IMR-90 (cell line): ENCODE measurements at regions not wholly inside any gene's neighbourhood (a gene's known extent, or its start where the extent isn't known, plus 50 kb on each side); places are given as distances from the start of the nearest gene placed in this dataset.

Experiments used
- ATAC-seq: fragments of 200-7000 bp; cut with Tn5 transposase; 2 replicates; pipeline ENCODE4 v1.9.1; 2020; ENCODE audit warnings: low read depth, mild to moderate bottlenecking, moderate library complexity
- BruUV-seq: library from RNA; stranded (reverse); fragments of 400-500 nt; replicated peaks from 2 replicates; lab custom pipeline; 2021; lab: Mats Ljungman, UMichigan
- CTCF ChIA-PET: fragments of 300-600 bp; formaldehyde crosslinking; extraction: SDS; loops from one replicate; lab custom pipeline; 2021; ENCODE audit warnings: antibody characterized with exemption; lab: Yijun Ruan, JAX
- POLR2A ChIA-PET: fragments of 300-600 bp; sonication (Branson Sonifier 250); formaldehyde crosslinking; loops from one replicate; lab custom pipeline; 2022; ENCODE audit warnings: antibody characterized with exemption; ENCODE audit not compliant: unreplicated experiment; lab: Charles Lee
- DNase-seq: peaks from one replicate; pipeline ENCODE4 v3.0.0; 2013
- H2AFZ ChIP-seq: replicated peaks from 2 replicates; pipeline ENCODE3; 2013; ENCODE audit warnings: low read length, mild to moderate bottlenecking; ENCODE audit not compliant: poor library complexity
- H2AK5ac ChIP-seq: 2 replicates; pipeline ENCODE4 v1.6.1; 2013; ENCODE audit warnings: low read depth, low read length, inconsistent platforms
- H2AK9ac ChIP-seq: replicated peaks from 2 replicates; pipeline ENCODE3; 2013; ENCODE audit warnings: mild to moderate bottlenecking, low read depth, low read length, moderate library complexity; ENCODE audit not compliant: poor library complexity
- H2BK120ac ChIP-seq: 2 replicates; pipeline ENCODE4 v1.6.1; 2013; ENCODE audit warnings: low read depth, low read length, inconsistent platforms
- H2BK15ac ChIP-seq: 3 replicates; pipeline ENCODE4 v1.6.1; 2013; ENCODE audit warnings: low read depth, low read length, inconsistent platforms
- H2BK20ac ChIP-seq: 2 replicates; pipeline ENCODE4 v1.6.1; 2013; ENCODE audit warnings: low read depth, mild to moderate bottlenecking, inconsistent platforms, low read length, moderate library complexity
- H2BK5ac ChIP-seq: 2 replicates; pipeline ENCODE4 v1.6.1; 2013; ENCODE audit warnings: mild to moderate bottlenecking, low read depth, low read length, inconsistent platforms; ENCODE audit not compliant: poor library complexity, severe bottlenecking
- H3K14ac ChIP-seq: replicated peaks from 2 replicates; pipeline ENCODE4 v1.6.1; 2013; ENCODE audit warnings: low read depth, low read length, inconsistent platforms
- H3K18ac ChIP-seq: 2 replicates; pipeline ENCODE4 v1.6.1; 2013; ENCODE audit warnings: low read depth, low read length, control low read depth
- H3K23ac ChIP-seq: 2 replicates; pipeline ENCODE4 v1.6.1; 2013; ENCODE audit warnings: low read depth, low read length, inconsistent platforms
- H3K27ac ChIP-seq: 2 replicates; pipeline ENCODE4 v1.5.1; 2013; ENCODE audit warnings: mild to moderate bottlenecking, control low read depth, low read length; ENCODE audit not compliant: insufficient read depth
- H3K27me3 ChIP-seq: 2 replicates; pipeline ENCODE4 v1.6.1; 2013; ENCODE audit warnings: low read length; ENCODE audit not compliant: control insufficient read depth, insufficient read depth
- H3K36me3 ChIP-seq: 2 replicates; pipeline ENCODE4 v1.6.1; 2013; ENCODE audit warnings: low read length, mixed read lengths; ENCODE audit not compliant: control insufficient read depth, insufficient read depth
- H3K4ac ChIP-seq: 2 replicates; pipeline ENCODE4 v1.6.1; 2013; ENCODE audit warnings: low read depth, low read length, inconsistent platforms
- H3K4me1 ChIP-seq: 2 replicates; pipeline ENCODE4 v1.6.1; 2013; ENCODE audit warnings: low read length, mixed read lengths; ENCODE audit not compliant: control insufficient read depth, insufficient read depth
- H3K4me2 ChIP-seq: 2 replicates; pipeline ENCODE4 v1.6.1; 2013; ENCODE audit warnings: low read depth, mild to moderate bottlenecking, control low read depth, low read length, moderate library complexity
- H3K4me3 ChIP-seq: 2 replicates; pipeline ENCODE4 v1.5.1; 2013; ENCODE audit warnings: low read depth, mild to moderate bottlenecking, control low read depth, low read length, moderate library complexity; ENCODE audit not compliant: insufficient read depth
- H3K56ac ChIP-seq: 2 replicates; pipeline ENCODE4 v1.6.1; 2013; ENCODE audit warnings: low read length, inconsistent platforms; ENCODE audit not compliant: insufficient read depth; ENCODE audit errors: extremely low read depth
- H3K79me1 ChIP-seq, 2 experiments: 2 replicates each; pipeline ENCODE4 v1.6.1; 2013; ENCODE audit warnings: low read length in 2 of 2, inconsistent platforms in 1 of 2, low read depth in 1 of 2
- H3K9ac ChIP-seq: 2 replicates; pipeline ENCODE4 v1.6.1; 2013; ENCODE audit warnings: low read depth, low read length, control low read depth
- H3K9me1 ChIP-seq: 2 replicates; pipeline ENCODE4 v1.6.1; 2013; ENCODE audit warnings: low read length, inconsistent platforms; ENCODE audit not compliant: insufficient read depth
- H3K9me3 ChIP-seq: 2 replicates; pipeline ENCODE4 v1.6.1; 2013; ENCODE audit warnings: low read length; ENCODE audit not compliant: control insufficient read depth, insufficient read depth
- H4K20me1 ChIP-seq: 2 replicates; pipeline ENCODE4 v1.6.1; 2013; ENCODE audit warnings: low read length, inconsistent platforms; ENCODE audit not compliant: insufficient read depth
- H4K5ac ChIP-seq: 2 replicates; pipeline ENCODE4 v1.6.1; 2013; ENCODE audit warnings: mild to moderate bottlenecking, low read depth, low read length, control low read depth
- H4K8ac ChIP-seq, 2 experiments: 2 replicates each; pipeline ENCODE4 v1.6.1; 2013; ENCODE audit warnings: low read depth in 2 of 2, low read length in 2 of 2, control low read depth in 1 of 2, inconsistent platforms in 1 of 2
- H4K91ac ChIP-seq: 2 replicates; pipeline ENCODE4 v1.6.1; 2013; ENCODE audit warnings: low read depth, low read length, inconsistent platforms; ENCODE audit not compliant: insufficient read depth
- BHLHE40 ChIP-seq: fragments of 150-350 bp; IDR thresholded peaks from 2 replicates; pipeline ENCODE4 v1.6.1; 2016; ENCODE audit warnings: mild to moderate bottlenecking, low read depth, low read length
- FOS ChIP-seq: fragments of 150-350 bp; IDR thresholded peaks from 2 replicates; pipeline ENCODE4 v1.6.1; 2016; ENCODE audit warnings: low read depth, low read length
- MAFK ChIP-seq: IDR thresholded peaks from 2 replicates; pipeline ENCODE4 v1.6.1; 2012; ENCODE audit warnings: low read depth, low read length, improper control_type of control experiment
- POLR2A ChIP-seq: IDR thresholded peaks from 2 replicates; pipeline ENCODE4 v1.6.1; 2012; ENCODE audit warnings: mild to moderate bottlenecking, low read depth, low read length
- RAD21 ChIP-seq: IDR thresholded peaks from 2 replicates; pipeline ENCODE4 v1.6.1; 2012; ENCODE audit warnings: low read length, improper control_type of control experiment
- WGBS, 2 experiments: methylation state at CpG; one replicate each; pipeline versions ENCODE4 v1.1.5 to v1.1.7; 2013; ENCODE audit warnings: missing lambda C conversion rate in 2 of 2; ENCODE audit not compliant: insufficient read length in 1 of 2; ENCODE audit errors: extremely low coverage in 2 of 2; 5-methylcytosine and 5-hydroxymethylcytosine counted together
- dilution Hi-C: fragments of 300-500 bp; cut with HindIII; formaldehyde crosslinking; loops from one replicate; pipeline ENCODE4 v1.14.3; 2018; ENCODE audit warnings: low sequenced_read_pairs; ENCODE audit not compliant: unreplicated experiment
- in situ Hi-C: fragments of 300-500 bp; cut with MboI; formaldehyde crosslinking; loops from 3 replicates; pipeline ENCODE4 v1.14.3; 2019; ENCODE audit warnings: low sequenced_read_pairs, inconsistent platforms, mixed read lengths
- intact Hi-C: fragments of 100-400 bp; cut with micrococcal nuclease; formaldehyde crosslinking; loops from 2 replicates; pipeline ENCODE4 v1.10.0; 2022
- TF ChIP-seq, protein P1 (sequence below): fragments of 150-350 bp; IDR thresholded peaks from 2 replicates; pipeline ENCODE4 v1.6.1; 2017; ENCODE audit warnings: mild to moderate bottlenecking, antibody characterized with exemption, low read length, low read depth
- TF ChIP-seq, protein P2 (sequence below): fragments of 150-350 bp; IDR thresholded peaks from 2 replicates; pipeline ENCODE4 v1.6.1; 2016; ENCODE audit warnings: low read depth, mild to moderate bottlenecking, low read length, moderate library complexity, borderline replicate concordance
- TF ChIP-seq, protein P3 (sequence below): conservative IDR thresholded peaks from 2 replicates; pipeline ENCODE4 v1.5.1; 2012; ENCODE audit warnings: mild to moderate bottlenecking, low read depth, low read length, improper control_type of control experiment

DNA sequence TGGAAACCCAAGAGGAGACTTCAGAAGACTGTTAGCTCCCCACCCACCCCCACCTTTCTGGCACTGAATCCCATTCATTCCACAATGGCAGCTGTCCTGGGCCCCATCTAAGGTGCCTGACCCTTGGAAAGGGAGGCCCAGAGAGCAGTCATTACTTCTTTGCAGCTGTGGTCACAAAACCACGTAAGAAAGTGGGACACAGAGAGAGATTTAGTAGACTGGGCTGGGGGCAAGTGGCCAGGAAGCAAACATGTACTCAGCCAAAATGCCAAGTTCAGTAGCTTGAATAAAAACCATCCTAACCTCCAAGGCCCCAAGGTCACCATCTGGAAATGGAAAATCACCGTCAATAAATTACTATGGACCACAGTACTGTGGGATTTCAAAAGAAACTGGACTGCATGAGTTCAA, 381.4 kb downstream of the TNS1 start:
- TF ChIP-seq BHLHE40 (no peak), FOS (no peak), RAD21 (no peak), POLR2A (no peak), MAFK (no peak)
- TF ChIP-seq, protein P1, sequence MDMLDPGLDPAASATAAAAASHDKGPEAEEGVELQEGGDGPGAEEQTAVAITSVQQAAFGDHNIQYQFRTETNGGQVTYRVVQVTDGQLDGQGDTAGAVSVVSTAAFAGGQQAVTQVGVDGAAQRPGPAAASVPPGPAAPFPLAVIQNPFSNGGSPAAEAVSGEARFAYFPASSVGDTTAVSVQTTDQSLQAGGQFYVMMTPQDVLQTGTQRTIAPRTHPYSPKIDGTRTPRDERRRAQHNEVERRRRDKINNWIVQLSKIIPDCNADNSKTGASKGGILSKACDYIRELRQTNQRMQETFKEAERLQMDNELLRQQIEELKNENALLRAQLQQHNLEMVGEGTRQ = no peak
- TF ChIP-seq, protein P2, sequence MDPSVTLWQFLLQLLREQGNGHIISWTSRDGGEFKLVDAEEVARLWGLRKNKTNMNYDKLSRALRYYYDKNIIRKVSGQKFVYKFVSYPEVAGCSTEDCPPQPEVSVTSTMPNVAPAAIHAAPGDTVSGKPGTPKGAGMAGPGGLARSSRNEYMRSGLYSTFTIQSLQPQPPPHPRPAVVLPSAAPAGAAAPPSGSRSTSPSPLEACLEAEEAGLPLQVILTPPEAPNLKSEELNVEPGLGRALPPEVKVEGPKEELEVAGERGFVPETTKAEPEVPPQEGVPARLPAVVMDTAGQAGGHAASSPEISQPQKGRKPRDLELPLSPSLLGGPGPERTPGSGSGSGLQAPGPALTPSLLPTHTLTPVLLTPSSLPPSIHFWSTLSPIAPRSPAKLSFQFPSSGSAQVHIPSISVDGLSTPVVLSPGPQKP = no peak
- TF ChIP-seq, protein P3, sequence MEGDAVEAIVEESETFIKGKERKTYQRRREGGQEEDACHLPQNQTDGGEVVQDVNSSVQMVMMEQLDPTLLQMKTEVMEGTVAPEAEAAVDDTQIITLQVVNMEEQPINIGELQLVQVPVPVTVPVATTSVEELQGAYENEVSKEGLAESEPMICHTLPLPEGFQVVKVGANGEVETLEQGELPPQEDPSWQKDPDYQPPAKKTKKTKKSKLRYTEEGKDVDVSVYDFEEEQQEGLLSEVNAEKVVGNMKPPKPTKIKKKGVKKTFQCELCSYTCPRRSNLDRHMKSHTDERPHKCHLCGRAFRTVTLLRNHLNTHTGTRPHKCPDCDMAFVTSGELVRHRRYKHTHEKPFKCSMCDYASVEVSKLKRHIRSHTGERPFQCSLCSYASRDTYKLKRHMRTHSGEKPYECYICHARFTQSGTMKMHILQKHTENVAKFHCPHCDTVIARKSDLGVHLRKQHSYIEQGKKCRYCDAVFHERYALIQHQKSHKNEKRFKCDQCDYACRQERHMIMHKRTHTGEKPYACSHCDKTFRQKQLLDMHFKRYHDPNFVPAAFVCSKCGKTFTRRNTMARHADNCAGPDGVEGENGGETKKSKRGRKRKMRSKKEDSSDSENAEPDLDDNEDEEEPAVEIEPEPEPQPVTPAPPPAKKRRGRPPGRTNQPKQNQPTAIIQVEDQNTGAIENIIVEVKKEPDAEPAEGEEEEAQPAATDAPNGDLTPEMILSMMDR = no peak
- H2BK120ac ChIP-seq = peak overlapping the region; percentile 95
- no peak overlapping the region for H3K4me2 ChIP-seq
- H3K36me3 ChIP-seq = no peaks in the 10 kb centered on the region
- H3K27me3 ChIP-seq = no peaks in the 10 kb centered on the region
- 0 out of 2 replicates have a peak overlapping the region, but pooled peaks have one; percentile 13 for H3K56ac ChIP-seq
- peak overlapping the region; percentile 22 for H2AK9ac ChIP-seq
- no peaks in the 10 kb centered on the region for H3K9me3 ChIP-seq
- H3K4me1 ChIP-seq = peaks cover 31% of the 10 kb centered on the region
- H4K8ac ChIP-seq = peak overlapping the region; percentile 5 to 55; a peak in 1 of 4 replicates
- no peak overlapping the region for H3K27ac ChIP-seq
- H3K9me1 ChIP-seq = peaks cover 10% of the 10 kb centered on the region
- no CpG with 5 or more reads among the region's 2 CpGs for WGBS, 2 experiments
- no peaks in the 10 kb centered on the region for H4K20me1 ChIP-seq
- H2BK20ac ChIP-seq = peak overlapping the region; percentile 84
- H4K91ac ChIP-seq = peak overlapping the region; percentile 64
- peak overlapping the region; percentile 6; the same call in 1 of the 3 replicates for H2BK15ac ChIP-seq
- H3K14ac ChIP-seq = peak overlapping the region; percentile 66; the same call in 1 of the 2 replicates
- no TSS peak for BruUV-seq
- in situ Hi-C loops = no loop called here
- no peak overlapping the region for H2BK5ac ChIP-seq
- peak overlapping the region; percentile 79 for H2AK5ac ChIP-seq
- no peaks in the 10 kb centered on the region for H3K79me1 ChIP-seq
- dilution Hi-C loops = no loop called here
- CTCF ChIA-PET = no interaction called here
- DNase-seq (peak; percentile 13), ATAC-seq (no peak)
- peak overlapping the region; percentile 29; the same call in 1 of the 2 replicates for H3K23ac ChIP-seq
- H3K4ac ChIP-seq = peak overlapping the region; percentile 86
- H3K4me3 ChIP-seq = no peak overlapping the region
- H2AFZ ChIP-seq = no peak overlapping the region
- POLR2A ChIA-PET = no interaction called here
- intact Hi-C loops = loop anchor here (10.0 kb wide), 1 partner anchor 927 kb away; the partner anchor contains the start of gene IGFBP5
- H4K5ac ChIP-seq = peak overlapping the region; percentile 8
- H3K9ac ChIP-seq = no peak overlapping the region
- H3K18ac ChIP-seq = peak overlapping the region; percentile 13
